OCI-LY7 (cell line): ENCODE measurements at regions not wholly inside any gene's neighbourhood (a gene's known extent, or its start where the extent isn't known, plus 50 kb on each side); places are given as distances from the start of the nearest gene placed in this dataset.

Experiments used
- BruUV-seq: library from RNA; stranded (reverse); fragments of 400-500 nt; replicated peaks from 2 replicates; lab custom pipeline; 2021; lab: Mats Ljungman, UMichigan
- CTCF ChIA-PET: fragments of 300-600 bp; sonication (Branson Sonifier 250); formaldehyde crosslinking; loops from one replicate; lab custom pipeline; 2022; ENCODE audit warnings: antibody characterized with exemption; ENCODE audit not compliant: unreplicated experiment; lab: Charles Lee
- POLR2A ChIA-PET: fragments of 300-600 bp; sonication (Branson Sonifier 250); formaldehyde crosslinking; loops from one replicate; lab custom pipeline; 2022; ENCODE audit warnings: antibody characterized with exemption; lab: Charles Lee
- DNase-seq: peaks from one replicate; pipeline ENCODE4 v3.0.0-alpha.2; 2015; ENCODE audit warnings: low spot score
- H2AFZ ChIP-seq: fragments of 200-600 bp; sonication (generic), shearing (Covaris generic); 2 replicates; pipeline ENCODE4 v1.6.1; 2014; ENCODE audit warnings: mild to moderate bottlenecking, antibody characterized with exemption, low read length, moderate library complexity
- H3K27ac ChIP-seq: fragments of 200-600 bp; sonication (generic); 2 replicates; pipeline ENCODE4 v1.5.1; 2014; ENCODE audit warnings: mixed run types, low read depth, mild to moderate bottlenecking, moderate library complexity, low read length, inconsistent platforms; ENCODE audit not compliant: poor library complexity, severe bottlenecking
- H3K36me3 ChIP-seq: fragments of 200-600 bp; sonication (generic); 2 replicates; pipeline ENCODE4 v1.6.1; 2014; ENCODE audit warnings: mild to moderate bottlenecking, antibody characterized with exemption, low read length, moderate library complexity, mixed read lengths; ENCODE audit not compliant: insufficient read depth
- H3K4me1 ChIP-seq: fragments of 200-600 bp; sonication (generic); 2 replicates; pipeline ENCODE4 v1.5.1; 2014; ENCODE audit warnings: mild to moderate bottlenecking, low read length; ENCODE audit not compliant: insufficient read depth, poor library complexity, severe bottlenecking
- H3K4me2 ChIP-seq: fragments of 200-600 bp; sonication (generic); 2 replicates; pipeline ENCODE4 v1.6.1; 2014; ENCODE audit warnings: mild to moderate bottlenecking, low read length
- H3K4me3 ChIP-seq: fragments of 200-600 bp; sonication (generic); 2 replicates; pipeline ENCODE4 v1.5.1; 2014; ENCODE audit warnings: mild to moderate bottlenecking, low read depth, low read length; ENCODE audit not compliant: poor library complexity, severe bottlenecking
- H3K79me2 ChIP-seq: fragments of 200-600 bp; sonication (generic); 2 replicates; pipeline ENCODE4 v1.6.1; 2016; ENCODE audit warnings: low read depth, mild to moderate bottlenecking, low read length, moderate library complexity, mixed read lengths; ENCODE audit not compliant: insufficient read depth
- H3K9me2 ChIP-seq: fragments of 200-600 bp; sonication (generic); 2 replicates; pipeline ENCODE4 v1.6.1; 2016; ENCODE audit warnings: mild to moderate bottlenecking, low read length, mixed read lengths; ENCODE audit not compliant: insufficient read depth
- H3K9me3 ChIP-seq: fragments of 200-600 bp; sonication (generic); 2 replicates; pipeline ENCODE4 v1.6.1; 2014; ENCODE audit warnings: mild to moderate bottlenecking, mixed run types, low read length, mixed read lengths
- H4K20me1 ChIP-seq: fragments of 200-600 bp; sonication (generic); 2 replicates; pipeline ENCODE4 v1.6.1; 2014; ENCODE audit warnings: mild to moderate bottlenecking, antibody characterized with exemption, low read length, moderate library complexity, mixed read lengths; ENCODE audit not compliant: insufficient read depth
- EZH2phosphoT487 ChIP-seq: fragments of 200-600 bp; sonication (generic); IDR thresholded peaks from 2 replicates; pipeline ENCODE4 v1.6.1; 2018; ENCODE audit warnings: low read depth, borderline replicate concordance, mild to moderate bottlenecking, mixed run types, antibody characterized with exemption, low read length, moderate library complexity, mixed read lengths
- intact Hi-C: fragments of 100-400 bp; cut with micrococcal nuclease; formaldehyde crosslinking; loops from one replicate; pipeline ENCODE4 v1.10.0; 2022; ENCODE audit not compliant: unreplicated experiment
- TF ChIP-seq, protein P1 (sequence below): fragments of 200-600 bp; sonication (generic); conservative IDR thresholded peaks from 2 replicates; pipeline ENCODE4 v1.5.1; 2014; ENCODE audit warnings: mild to moderate bottlenecking, antibody characterized with exemption, low read length, moderate library complexity, mixed read lengths

DNA sequence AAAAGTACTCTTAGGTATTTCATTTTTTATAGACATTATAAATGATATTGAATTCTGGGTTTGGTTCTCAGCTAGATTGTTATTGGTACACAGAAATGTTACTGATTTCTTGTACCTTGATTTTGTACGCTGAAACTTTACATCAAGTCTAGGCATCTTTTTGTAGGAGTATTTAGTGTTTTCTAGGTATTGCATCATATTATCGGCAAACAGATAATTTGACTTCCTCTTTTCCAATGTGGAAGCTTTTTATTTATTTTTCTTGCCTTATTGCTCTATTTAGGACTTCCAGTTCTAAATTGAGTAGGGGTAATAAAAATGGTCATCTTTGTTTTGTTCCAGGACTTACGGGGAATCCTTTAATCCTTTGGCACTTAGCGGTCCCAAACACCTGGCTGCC, 676.6 kb upstream of the CCDC179 start:
- intact Hi-C loops = no loop called here
- BruUV-seq = no TSS peak
- POLR2A ChIA-PET = no interaction called here

DNA sequence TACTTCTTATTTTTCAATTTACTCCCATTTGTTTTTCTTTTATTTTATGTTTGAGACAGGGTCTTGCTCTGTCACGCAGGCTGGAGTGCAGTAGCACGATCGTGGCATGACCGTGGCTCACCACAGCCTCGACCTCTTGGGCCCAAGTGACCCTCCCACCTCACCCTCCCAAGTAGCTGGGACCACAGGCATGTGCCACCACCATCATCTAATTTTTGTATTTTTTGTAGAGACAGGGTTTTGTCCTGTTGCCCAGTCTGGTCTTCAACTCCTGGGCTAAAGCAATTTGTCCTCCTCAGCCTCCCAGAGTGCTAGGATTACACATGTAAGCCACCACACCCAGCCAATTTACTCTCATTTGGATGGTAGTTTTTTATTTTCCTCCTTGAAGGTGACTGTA, 679.3 kb upstream of the CCDC179 start:
- no peaks in the 10 kb centered on the region for H3K9me2 ChIP-seq
- H3K36me3 ChIP-seq = no peaks in the 10 kb centered on the region
- no TSS peak for BruUV-seq
- intact Hi-C loops = no loop called here
- no peak overlapping the region for H2AFZ ChIP-seq
- POLR2A ChIA-PET = interaction anchor here (1.0 to 1.6 kb wide), 2 partner anchors 12 to 27 kb away, joined by 3 read pairs; no protein-coding TSS in a partner anchor
- DNase-seq = no peak
- no peak overlapping the region for H3K4me2 ChIP-seq
- no peak overlapping the region for H3K27ac ChIP-seq
- H3K4me3 ChIP-seq = no peak overlapping the region
- no peaks in the 10 kb centered on the region for H4K20me1 ChIP-seq
- no peak for TF ChIP-seq EZH2phosphoT487
- TF ChIP-seq, protein P1, sequence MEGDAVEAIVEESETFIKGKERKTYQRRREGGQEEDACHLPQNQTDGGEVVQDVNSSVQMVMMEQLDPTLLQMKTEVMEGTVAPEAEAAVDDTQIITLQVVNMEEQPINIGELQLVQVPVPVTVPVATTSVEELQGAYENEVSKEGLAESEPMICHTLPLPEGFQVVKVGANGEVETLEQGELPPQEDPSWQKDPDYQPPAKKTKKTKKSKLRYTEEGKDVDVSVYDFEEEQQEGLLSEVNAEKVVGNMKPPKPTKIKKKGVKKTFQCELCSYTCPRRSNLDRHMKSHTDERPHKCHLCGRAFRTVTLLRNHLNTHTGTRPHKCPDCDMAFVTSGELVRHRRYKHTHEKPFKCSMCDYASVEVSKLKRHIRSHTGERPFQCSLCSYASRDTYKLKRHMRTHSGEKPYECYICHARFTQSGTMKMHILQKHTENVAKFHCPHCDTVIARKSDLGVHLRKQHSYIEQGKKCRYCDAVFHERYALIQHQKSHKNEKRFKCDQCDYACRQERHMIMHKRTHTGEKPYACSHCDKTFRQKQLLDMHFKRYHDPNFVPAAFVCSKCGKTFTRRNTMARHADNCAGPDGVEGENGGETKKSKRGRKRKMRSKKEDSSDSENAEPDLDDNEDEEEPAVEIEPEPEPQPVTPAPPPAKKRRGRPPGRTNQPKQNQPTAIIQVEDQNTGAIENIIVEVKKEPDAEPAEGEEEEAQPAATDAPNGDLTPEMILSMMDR = no peak
- H3K9me3 ChIP-seq = no peaks in the 10 kb centered on the region
- no peaks in the 10 kb centered on the region for H3K79me2 ChIP-seq
- H3K4me1 ChIP-seq = no peaks in the 10 kb centered on the region
- CTCF ChIA-PET = no interaction called here

More for the DNA sequence above, 676.6 kb upstream of the CCDC179 start:
- Histone ChIP-seq H2AFZ (no peak overlapping the region), H3K9me2 (no peaks in the 10 kb centered on the region), H3K27ac (no peak overlapping the region), H3K9me3 (no peaks in the 10 kb centered on the region), H3K36me3 (no peaks in the 10 kb centered on the region), H3K4me1 (no peaks in the 10 kb centered on the region), H4K20me1 (no peaks in the 10 kb centered on the region), H3K4me3 (no peak overlapping the region), H3K4me2 (no peak overlapping the region), H3K79me2 (no peaks in the 10 kb centered on the region)
- TF ChIP-seq, protein P1 = no peak
- CTCF ChIA-PET = no interaction called here
- DNase-seq = no peak

DNA sequence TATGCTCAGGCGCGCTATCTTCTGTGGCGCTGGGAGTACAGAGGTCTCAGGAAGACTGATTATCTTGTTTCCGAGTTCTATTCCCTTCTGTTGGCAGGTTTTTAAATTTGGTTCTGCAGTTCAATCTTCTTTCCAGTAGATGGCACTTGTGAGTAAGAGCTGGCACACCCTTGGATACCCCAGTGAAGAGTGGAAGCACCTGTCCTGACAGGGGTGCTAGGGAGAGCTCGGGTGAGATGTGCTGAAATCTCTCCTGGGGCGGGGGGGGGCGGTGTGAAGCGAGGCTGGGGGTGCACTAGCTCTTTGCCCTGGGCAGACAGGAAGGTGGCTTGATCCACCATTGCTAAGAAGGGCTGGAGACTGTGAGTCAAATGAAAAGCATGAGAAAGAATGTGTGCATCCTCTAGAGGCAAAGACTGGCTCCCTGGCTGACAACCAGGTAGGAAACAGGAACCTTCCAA, 679.9 kb upstream of the CCDC179 start:
- Histone ChIP-seq H3K4me2 (no peak overlapping the region), H3K4me3 (no peak overlapping the region), H3K79me2 (no peaks in the 10 kb centered on the region), H3K27ac (no peak overlapping the region), H4K20me1 (no peaks in the 10 kb centered on the region), H3K9me3 (no peaks in the 10 kb centered on the region), H2AFZ (no peak overlapping the region), H3K9me2 (no peaks in the 10 kb centered on the region), H3K36me3 (no peaks in the 10 kb centered on the region), H3K4me1 (no peaks in the 10 kb centered on the region)
- ChIA-PET CTCF (no interaction called here), POLR2A (no interaction called here)
- intact Hi-C loops = no loop called here
- BruUV-seq = no TSS peak
- TF ChIP-seq EZH2phosphoT487 = no peak
- TF ChIP-seq, protein P1 = peak; percentile 80
- DNase-seq = peak; percentile 33
